ENCODE measurements at regions not wholly inside any gene's neighbourhood (a gene's known extent, or its start where the extent isn't known, plus 50 kb on each side); places are given as distances from the start of the nearest gene placed in this dataset.

GRCh38 chr18:73461780-73462059 is 593.9 kb upstream of the NETO1 start:
- Mint-ChIP-seq H3K27ac (no peak overlapping the region), H3K4me1 (ENCODE audit: low read depth in 2 of 2) (no peaks in the 10 kb centered on the region), H3K36me3 (no peaks in the 10 kb centered on the region), H3K9me3 (peaks cover 9% of the 10 kb centered on the region), H3K27me3 (no peaks in the 10 kb centered on the region), H3K4me3 (no peak overlapping the region)
- DNase-seq (ENCODE audit: low spot score) (no peak), ATAC-seq (no peak)

- no peaks in the 10 kb centered on the region for H3K36me3 Mint-ChIP-seq
- no peak overlapping the region for H3K4me3 Mint-ChIP-seq
- H3K4me1 Mint-ChIP-seq (ENCODE audit: low read depth in 2 of 2): no peaks in the 10 kb centered on the region
- no peaks in the 10 kb centered on the region for H3K27me3 Mint-ChIP-seq
- no peak for ATAC-seq
- no peak for DNase-seq (ENCODE audit: low spot score)
- no peak overlapping the region for H3K27ac Mint-ChIP-seq
- peaks cover 14% of the 10 kb centered on the region for H3K9me3 Mint-ChIP-seq
These were observed 593.4 kb upstream of the NETO1 start for GRCh38 chr18:73461038-73461779.

GRCh38 chr18:73458186-73458964 is 590.6 kb upstream of the NETO1 start:
- no peak for DNase-seq (ENCODE audit: low spot score)
- Mint-ChIP-seq H3K9me3 (peaks cover 10% of the 10 kb centered on the region), H3K4me1 (ENCODE audit: low read depth in 2 of 2) (no peaks in the 10 kb centered on the region), H3K4me3 (no peak overlapping the region), H3K36me3 (no peaks in the 10 kb centered on the region), H3K27ac (no peak overlapping the region), H3K27me3 (no peaks in the 10 kb centered on the region)
- ATAC-seq: no peak

- Mint-ChIP-seq H3K27ac (no peak overlapping the region), H3K27me3 (no peaks in the 10 kb centered on the region), H3K36me3 (no peaks in the 10 kb centered on the region), H3K9me3 (peaks cover 10% of the 10 kb centered on the region), H3K4me1 (ENCODE audit: low read depth in 2 of 2) (no peaks in the 10 kb centered on the region), H3K4me3 (no peak overlapping the region)
- DNase-seq (ENCODE audit: low spot score): no peak
- no peak for ATAC-seq
These were observed 588.9 kb upstream of the NETO1 start for GRCh38 chr18:73456643-73457042.

- H3K36me3 Mint-ChIP-seq: no peaks in the 10 kb centered on the region
- ATAC-seq (no peak), DNase-seq (ENCODE audit: low spot score) (no peak)
- H3K27me3 Mint-ChIP-seq: no peaks in the 10 kb centered on the region
- peaks cover 21% of the 10 kb centered on the region for H3K9me3 Mint-ChIP-seq
- H3K4me1 Mint-ChIP-seq (ENCODE audit: low read depth in 2 of 2): no peaks in the 10 kb centered on the region
- H3K27ac Mint-ChIP-seq: no peak overlapping the region
- no peak overlapping the region for H3K4me3 Mint-ChIP-seq
These were observed 585.1 kb upstream of the NETO1 start for GRCh38 chr18:73452866-73453265.

GRCh38 chr18:73446502-73446901 is 578.7 kb upstream of the NETO1 start:
- no peak overlapping the region for H3K27ac Mint-ChIP-seq
- no peaks in the 10 kb centered on the region for H3K36me3 Mint-ChIP-seq
- no peaks in the 10 kb centered on the region for H3K27me3 Mint-ChIP-seq
- no peak overlapping the region for H3K4me3 Mint-ChIP-seq
- DNase-seq (ENCODE audit: low spot score): no peak
- H3K4me1 Mint-ChIP-seq (ENCODE audit: low read depth in 2 of 2): no peaks in the 10 kb centered on the region
- ATAC-seq: no peak
- peaks cover 14% of the 10 kb centered on the region for H3K9me3 Mint-ChIP-seq

- H3K27ac Mint-ChIP-seq: no peak overlapping the region
- no peaks in the 10 kb centered on the region for H3K27me3 Mint-ChIP-seq
- H3K36me3 Mint-ChIP-seq: no peaks in the 10 kb centered on the region
- H3K9me3 Mint-ChIP-seq: peaks cover 14% of the 10 kb centered on the region
- DNase-seq (ENCODE audit: low spot score): no peak
- no peak for ATAC-seq
- no peak overlapping the region for H3K4me3 Mint-ChIP-seq
- H3K4me1 Mint-ChIP-seq (ENCODE audit: low read depth in 2 of 2): no peaks in the 10 kb centered on the region
These were observed 563.8 kb upstream of the NETO1 start for GRCh38 chr18:73431620-73432019.

GRCh38 chr18:73421010-73421409 is 553.2 kb upstream of the NETO1 start:
- H3K4me1 Mint-ChIP-seq (ENCODE audit: low read depth in 2 of 2): no peaks in the 10 kb centered on the region
- no peak for DNase-seq (ENCODE audit: low spot score)
- no peak overlapping the region for H3K4me3 Mint-ChIP-seq
- no peaks in the 10 kb centered on the region for H3K36me3 Mint-ChIP-seq
- H3K27me3 Mint-ChIP-seq: no peaks in the 10 kb centered on the region
- no peak overlapping the region for H3K27ac Mint-ChIP-seq
- H3K9me3 Mint-ChIP-seq: peaks cover 13% of the 10 kb centered on the region
- ATAC-seq: no peak

- Mint-ChIP-seq H3K27ac (no peak overlapping the region), H3K27me3 (no peaks in the 10 kb centered on the region), H3K4me1 (ENCODE audit: low read depth in 2 of 2) (no peaks in the 10 kb centered on the region), H3K4me3 (no peak overlapping the region), H3K36me3 (no peaks in the 10 kb centered on the region), H3K9me3 (peaks cover 6% of the 10 kb centered on the region)
- DNase-seq (ENCODE audit: low spot score) (no peak), ATAC-seq (no peak)
These were observed 551.7 kb upstream of the NETO1 start for GRCh38 chr18:73419531-73419930.

GRCh38 chr18:73414598-73414997 is 546.8 kb upstream of the NETO1 start:
- H3K27me3 Mint-ChIP-seq: no peaks in the 10 kb centered on the region
- ATAC-seq (no peak), DNase-seq (ENCODE audit: low spot score) (no peak)
- no peaks in the 10 kb centered on the region for H3K9me3 Mint-ChIP-seq
- H3K27ac Mint-ChIP-seq: no peak overlapping the region
- H3K4me3 Mint-ChIP-seq: no peak overlapping the region
- H3K36me3 Mint-ChIP-seq: no peaks in the 10 kb centered on the region
- no peaks in the 10 kb centered on the region for H3K4me1 Mint-ChIP-seq (ENCODE audit: low read depth in 2 of 2)

GRCh38 chr18:73414069-73414468 is 546.3 kb upstream of the NETO1 start:
- no peaks in the 10 kb centered on the region for H3K4me1 Mint-ChIP-seq (ENCODE audit: low read depth in 2 of 2)
- H3K27ac Mint-ChIP-seq: no peak overlapping the region
- H3K27me3 Mint-ChIP-seq: no peaks in the 10 kb centered on the region
- no peak for ATAC-seq
- H3K4me3 Mint-ChIP-seq: no peak overlapping the region
- no peaks in the 10 kb centered on the region for H3K9me3 Mint-ChIP-seq
- DNase-seq (ENCODE audit: low spot score): no peak
- H3K36me3 Mint-ChIP-seq: no peaks in the 10 kb centered on the region

GRCh38 chr18:73409242-73409641 is 541.5 kb upstream of the NETO1 start:
- H3K4me3 Mint-ChIP-seq: no peak overlapping the region

GRCh38 chr18:73408469-73408868 is 540.7 kb upstream of the NETO1 start:
- H3K9me3 Mint-ChIP-seq: peaks cover 6% of the 10 kb centered on the region
- H3K36me3 Mint-ChIP-seq: no peaks in the 10 kb centered on the region
- H3K4me1 Mint-ChIP-seq (ENCODE audit: low read depth in 2 of 2): peaks cover 0 to 6% of the 10 kb centered on the region in 2 donors
- DNase-seq (ENCODE audit: low spot score) (no peak), ATAC-seq (no peak)
- no peak overlapping the region for H3K27ac Mint-ChIP-seq
- no peaks in the 10 kb centered on the region for H3K27me3 Mint-ChIP-seq
- H3K4me3 Mint-ChIP-seq: no peak overlapping the region

More at GRCh38 chr18:73409242-73409641, 541.5 kb upstream of the NETO1 start:
- Mint-ChIP-seq H3K27me3 (no peaks in the 10 kb centered on the region), H3K4me1 (ENCODE audit: low read depth in 2 of 2) (peaks cover 0 to 6% of the 10 kb centered on the region in 2 donors), H3K27ac (no peak overlapping the region), H3K9me3 (peaks cover 6% of the 10 kb centered on the region), H3K36me3 (no peaks in the 10 kb centered on the region)
- no peak for DNase-seq (ENCODE audit: low spot score)
- no peak for ATAC-seq

- H3K36me3 Mint-ChIP-seq: no peaks in the 10 kb centered on the region
- no peaks in the 10 kb centered on the region for H3K27me3 Mint-ChIP-seq
- peaks cover 6% of the 10 kb centered on the region for H3K9me3 Mint-ChIP-seq
- no peak overlapping the region for H3K4me3 Mint-ChIP-seq
- no peak for ATAC-seq
- peaks cover 0 to 6% of the 10 kb centered on the region in 2 donors for H3K4me1 Mint-ChIP-seq (ENCODE audit: low read depth in 2 of 2)
- no peak for DNase-seq (ENCODE audit: low spot score)
- no peak overlapping the region for H3K27ac Mint-ChIP-seq
These were observed 539.7 kb upstream of the NETO1 start for GRCh38 chr18:73407506-73407905.

Data from natural killer cell treated with Interleukin-12 subunit alpha and Interleukin-12 subunit beta and Interleukin-15 and Interleukin-18, amount 100 ng/mL, for 72 hours (primary cell).